ENCODE measurements at regions not wholly inside any gene's neighbourhood (a gene's known extent, or its start where the extent isn't known, plus 50 kb on each side); places are given as distances from the start of the nearest gene placed in this dataset.

DNA sequence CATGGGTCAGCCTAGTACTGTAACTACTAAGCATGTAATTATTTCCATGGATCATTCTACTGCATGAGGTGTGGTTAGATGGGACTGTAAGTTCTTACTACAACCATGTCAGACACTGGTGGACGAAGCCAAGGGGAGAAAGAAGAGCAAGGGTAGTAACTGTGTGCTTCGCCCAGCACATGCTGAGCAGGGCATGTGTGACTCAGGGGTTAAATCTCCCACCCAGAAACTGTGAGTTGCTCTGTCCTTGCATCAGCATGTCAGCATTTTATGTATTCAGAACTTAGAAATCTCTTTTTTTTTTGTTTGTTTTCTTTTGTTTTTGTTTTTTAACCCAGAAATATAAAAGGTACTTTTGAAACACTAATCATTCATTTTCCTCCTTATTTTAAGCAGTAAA, 436.6 kb upstream of the KLF12 start:
- TF ChIP-seq, protein P1, sequence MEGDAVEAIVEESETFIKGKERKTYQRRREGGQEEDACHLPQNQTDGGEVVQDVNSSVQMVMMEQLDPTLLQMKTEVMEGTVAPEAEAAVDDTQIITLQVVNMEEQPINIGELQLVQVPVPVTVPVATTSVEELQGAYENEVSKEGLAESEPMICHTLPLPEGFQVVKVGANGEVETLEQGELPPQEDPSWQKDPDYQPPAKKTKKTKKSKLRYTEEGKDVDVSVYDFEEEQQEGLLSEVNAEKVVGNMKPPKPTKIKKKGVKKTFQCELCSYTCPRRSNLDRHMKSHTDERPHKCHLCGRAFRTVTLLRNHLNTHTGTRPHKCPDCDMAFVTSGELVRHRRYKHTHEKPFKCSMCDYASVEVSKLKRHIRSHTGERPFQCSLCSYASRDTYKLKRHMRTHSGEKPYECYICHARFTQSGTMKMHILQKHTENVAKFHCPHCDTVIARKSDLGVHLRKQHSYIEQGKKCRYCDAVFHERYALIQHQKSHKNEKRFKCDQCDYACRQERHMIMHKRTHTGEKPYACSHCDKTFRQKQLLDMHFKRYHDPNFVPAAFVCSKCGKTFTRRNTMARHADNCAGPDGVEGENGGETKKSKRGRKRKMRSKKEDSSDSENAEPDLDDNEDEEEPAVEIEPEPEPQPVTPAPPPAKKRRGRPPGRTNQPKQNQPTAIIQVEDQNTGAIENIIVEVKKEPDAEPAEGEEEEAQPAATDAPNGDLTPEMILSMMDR (IDR thresholded peaks at IDR 0.05) = no peak
- TF ChIP-seq TCF7 (CRISPR knock-in tag; IDR thresholded peaks at IDR 0.05; ENCODE audit: low read depth) = no peak

All from WTC11 (cell line).